CD8-positive, alpha-beta memory T cell (primary cell): ENCODE measurements at regions not wholly inside any gene's neighbourhood (a gene's known extent, or its start where the extent isn't known, plus 50 kb on each side); places are given as distances from the start of the nearest gene placed in this dataset.

Experiments
- CTCF ChIA-PET: fragments of 350-600 bp; sonication (Branson Sonifier 250); formaldehyde crosslinking; loops from one replicate; lab custom pipeline; 2021; ENCODE audit warnings: antibody characterized with exemption; lab: Charles Lee
- POLR2A ChIA-PET: fragments of 350-600 bp; sonication (Branson Sonifier 250); formaldehyde crosslinking; loops from one replicate; lab custom pipeline; 2021; ENCODE audit warnings: antibody characterized with exemption; lab: Charles Lee
- DNase-seq, 5 donors: peaks; one replicate each; pipeline versions ENCODE4 v3.0.0 to v3.0.0-alpha.2; 2020 to 2022; ENCODE audit warnings: mixed read lengths in 1 of 5
- H3K27ac ChIP-seq: one replicate; pipeline ENCODE4 v1.7.0; 2013; ENCODE audit warnings: low read depth, mild to moderate bottlenecking, low read length, moderate library complexity
- H3K27me3 ChIP-seq: 2 replicates; pipeline ENCODE4 v1.7.0; 2013; ENCODE audit warnings: low read length, mild to moderate bottlenecking; ENCODE audit not compliant: insufficient read depth, poor library complexity, severe bottlenecking
- H3K36me3 ChIP-seq: 2 replicates; pipeline ENCODE4 v1.7.0; 2013; ENCODE audit warnings: mild to moderate bottlenecking, low read length, moderate library complexity; ENCODE audit not compliant: insufficient read depth
- H3K4me1 ChIP-seq: 2 replicates; pipeline ENCODE4 v1.7.0; 2013; ENCODE audit warnings: mild to moderate bottlenecking, low read length, moderate library complexity; ENCODE audit not compliant: insufficient read depth
- H3K4me3 ChIP-seq: 2 replicates; pipeline ENCODE4 v1.7.0; 2013; ENCODE audit warnings: mild to moderate bottlenecking, low read length
- H3K9me3 ChIP-seq: 2 replicates; pipeline ENCODE4 v1.7.0; 2013; ENCODE audit warnings: mild to moderate bottlenecking, low read length
- H3K27ac Mint-ChIP-seq, 8 donors: one replicate each; pipeline ENCODE4 v1.8.0; 2020 to 2021; ENCODE audit warnings: mixed read lengths in 8 of 8, mild to moderate bottlenecking in 6 of 8, inconsistent platforms in 3 of 8, moderate library complexity in 3 of 8
- H3K27me3 Mint-ChIP-seq, 2 donors: one replicate each; pipeline ENCODE4 v1.8.0; 2020 to 2021; ENCODE audit warnings: mixed read lengths in 2 of 2, mild to moderate bottlenecking in 1 of 2, moderate library complexity in 1 of 2
- H3K36me3 Mint-ChIP-seq, 3 donors: one replicate each; pipeline ENCODE4 v1.8.0; 2020 to 2021; ENCODE audit warnings: mixed read lengths in 3 of 3, inconsistent platforms in 1 of 3, mild to moderate bottlenecking in 1 of 3
- H3K4me1 Mint-ChIP-seq, 3 donors: one replicate each; pipeline ENCODE4 v1.8.0; 2020 to 2021; ENCODE audit warnings: mixed read lengths in 3 of 3, inconsistent platforms in 1 of 3, mild to moderate bottlenecking in 1 of 3
- H3K4me3 Mint-ChIP-seq, 7 donors: one replicate each; pipeline ENCODE4 v1.8.0; 2020 to 2021; ENCODE audit warnings: mixed read lengths in 7 of 7, mild to moderate bottlenecking in 6 of 7, moderate library complexity in 4 of 7, inconsistent platforms in 2 of 7
- H3K9me3 Mint-ChIP-seq, 5 donors: one replicate each; pipeline ENCODE4 v1.8.0; 2020 to 2022; ENCODE audit warnings: mixed read lengths in 5 of 5, mild to moderate bottlenecking in 3 of 5, moderate library complexity in 2 of 5, inconsistent platforms in 1 of 5

- Histone ChIP-seq H3K9me3 (no peaks in the 10 kb centered on the region), H3K4me1 (no peaks in the 10 kb centered on the region), H3K4me3 (no peak overlapping the region), H3K27ac (no peak overlapping the region), H3K36me3 (no peaks in the 10 kb centered on the region), H3K27me3 (no peaks in the 10 kb centered on the region)
- CTCF ChIA-PET = no interaction called here
- no peak for DNase-seq
- H3K36me3 Mint-ChIP-seq = no peaks in the 10 kb centered on the region
- POLR2A ChIA-PET = no interaction called here
- H3K27me3 Mint-ChIP-seq = peaks cover 0 to 1% of the 10 kb centered on the region in 2 donors
- H3K4me1 Mint-ChIP-seq = no peaks in the 10 kb centered on the region
- no peak overlapping the region for H3K4me3 Mint-ChIP-seq
- H3K27ac Mint-ChIP-seq = no peak overlapping the region
- peaks cover 2 to 17% (median 7%) of the 10 kb centered on the region in 5 donors for H3K9me3 Mint-ChIP-seq
Observed at GRCh38 chr3:76554707-76555106, 485.2 kb upstream of the ROBO2 start.

GRCh38 chr3:76561494-76562236 is 478.2 kb upstream of the ROBO2 start:
- Mint-ChIP-seq H3K9me3 (peaks cover 2 to 12% (median 9%) of the 10 kb centered on the region in 5 donors), H3K4me3 (no peak overlapping the region), H3K4me1 (no peaks in the 10 kb centered on the region), H3K27me3 (no peaks in the 10 kb centered on the region), H3K36me3 (no peaks in the 10 kb centered on the region), H3K27ac (no peak overlapping the region)
- Histone ChIP-seq H3K9me3 (no peaks in the 10 kb centered on the region), H3K36me3 (no peaks in the 10 kb centered on the region), H3K4me3 (no peak overlapping the region), H3K4me1 (no peaks in the 10 kb centered on the region), H3K27ac (no peak overlapping the region), H3K27me3 (no peaks in the 10 kb centered on the region)
- CTCF ChIA-PET = no interaction called here
- DNase-seq = no peak
- POLR2A ChIA-PET = no interaction called here

- DNase-seq = no peak
- no peaks in the 10 kb centered on the region for H3K9me3 ChIP-seq
- no peaks in the 10 kb centered on the region for H3K36me3 Mint-ChIP-seq
- no peaks in the 10 kb centered on the region for H3K36me3 ChIP-seq
- no peaks in the 10 kb centered on the region for H3K27me3 ChIP-seq
- H3K27ac Mint-ChIP-seq = no peak overlapping the region
- H3K4me3 ChIP-seq = no peak overlapping the region
- no peaks in the 10 kb centered on the region for H3K4me1 Mint-ChIP-seq
- ChIA-PET POLR2A (no interaction called here), CTCF (no interaction called here)
- no peak overlapping the region for H3K4me3 Mint-ChIP-seq
- no peaks in the 10 kb centered on the region for H3K27me3 Mint-ChIP-seq
- H3K9me3 Mint-ChIP-seq = peaks cover 0 to 15% (median 4%) of the 10 kb centered on the region in 5 donors
- H3K27ac ChIP-seq = no peak overlapping the region
- H3K4me1 ChIP-seq = no peaks in the 10 kb centered on the region
Observed at GRCh38 chr3:76565496-76566210, 474.2 kb upstream of the ROBO2 start.

GRCh38 chr3:76566211-76566534 is 473.7 kb upstream of the ROBO2 start:
- H3K4me3 Mint-ChIP-seq = no peak overlapping the region

GRCh38 chr3:76566904-76567303 is 473.0 kb upstream of the ROBO2 start:
- H3K27ac Mint-ChIP-seq = no peak overlapping the region
- H3K9me3 Mint-ChIP-seq = peaks cover 0 to 23% (median 8%) of the 10 kb centered on the region in 5 donors
- H3K27me3 Mint-ChIP-seq = no peaks in the 10 kb centered on the region
- CTCF ChIA-PET = no interaction called here
- no peaks in the 10 kb centered on the region for H3K4me1 ChIP-seq
- no peaks in the 10 kb centered on the region for H3K9me3 ChIP-seq
- H3K4me3 ChIP-seq = no peak overlapping the region
- H3K36me3 ChIP-seq = no peaks in the 10 kb centered on the region
- POLR2A ChIA-PET = no interaction called here
- no peaks in the 10 kb centered on the region for H3K27me3 ChIP-seq
- H3K36me3 Mint-ChIP-seq = no peaks in the 10 kb centered on the region
- H3K27ac ChIP-seq = no peak overlapping the region
- H3K4me1 Mint-ChIP-seq = no peaks in the 10 kb centered on the region
- no peak for DNase-seq
- H3K4me3 Mint-ChIP-seq = no peak overlapping the region

More at GRCh38 chr3:76566211-76566534, 473.7 kb upstream of the ROBO2 start:
- no peak for DNase-seq
- Mint-ChIP-seq H3K27ac (no peak overlapping the region), H3K9me3 (peaks cover 0 to 17% (median 8%) of the 10 kb centered on the region in 5 donors), H3K36me3 (no peaks in the 10 kb centered on the region), H3K27me3 (no peaks in the 10 kb centered on the region), H3K4me1 (no peaks in the 10 kb centered on the region)
- Histone ChIP-seq H3K4me1 (no peaks in the 10 kb centered on the region), H3K36me3 (no peaks in the 10 kb centered on the region), H3K4me3 (no peak overlapping the region), H3K27me3 (no peaks in the 10 kb centered on the region), H3K27ac (no peak overlapping the region), H3K9me3 (no peaks in the 10 kb centered on the region)
- POLR2A ChIA-PET = no interaction called here
- CTCF ChIA-PET = no interaction called here

- Mint-ChIP-seq H3K36me3 (no peaks in the 10 kb centered on the region), H3K4me1 (no peaks in the 10 kb centered on the region), H3K4me3 (no peak overlapping the region), H3K27me3 (no peaks in the 10 kb centered on the region), H3K9me3 (peaks cover 3 to 25% (median 7%) of the 10 kb centered on the region in 5 donors), H3K27ac (no peak overlapping the region)
- ChIA-PET POLR2A (no interaction called here), CTCF (no interaction called here)
- Histone ChIP-seq H3K36me3 (no peaks in the 10 kb centered on the region), H3K27ac (no peak overlapping the region), H3K4me1 (no peaks in the 10 kb centered on the region), H3K27me3 (no peaks in the 10 kb centered on the region), H3K9me3 (no peaks in the 10 kb centered on the region), H3K4me3 (no peak overlapping the region)
- no peak for DNase-seq
Observed at GRCh38 chr3:76570436-76571057, 469.4 kb upstream of the ROBO2 start.

GRCh38 chr3:76576201-76576600 is 463.7 kb upstream of the ROBO2 start:
- Histone ChIP-seq H3K9me3 (no peaks in the 10 kb centered on the region), H3K27ac (no peak overlapping the region), H3K27me3 (no peaks in the 10 kb centered on the region), H3K4me3 (no peak overlapping the region), H3K4me1 (no peaks in the 10 kb centered on the region), H3K36me3 (no peaks in the 10 kb centered on the region)
- POLR2A ChIA-PET = no interaction called here
- CTCF ChIA-PET = no interaction called here
- Mint-ChIP-seq H3K4me1 (no peaks in the 10 kb centered on the region), H3K4me3 (no peak overlapping the region), H3K9me3 (peaks cover 14 to 34% (median 14%) of the 10 kb centered on the region in 5 donors), H3K27me3 (no peaks in the 10 kb centered on the region), H3K36me3 (no peaks in the 10 kb centered on the region), H3K27ac (no peak overlapping the region)
- DNase-seq = no peak

GRCh38 chr3:76582098-76582497 is 457.8 kb upstream of the ROBO2 start:
- H3K9me3 ChIP-seq = no peaks in the 10 kb centered on the region
- no peaks in the 10 kb centered on the region for H3K36me3 ChIP-seq
- peaks cover 13 to 38% (median 23%) of the 10 kb centered on the region in 5 donors for H3K9me3 Mint-ChIP-seq
- H3K27me3 ChIP-seq = no peaks in the 10 kb centered on the region
- no peaks in the 10 kb centered on the region for H3K36me3 Mint-ChIP-seq
- no peak overlapping the region for H3K27ac ChIP-seq
- no peaks in the 10 kb centered on the region for H3K27me3 Mint-ChIP-seq
- H3K4me1 ChIP-seq = no peaks in the 10 kb centered on the region
- POLR2A ChIA-PET = no interaction called here
- H3K27ac Mint-ChIP-seq = no peak overlapping the region
- DNase-seq = no peak
- H3K4me3 Mint-ChIP-seq = no peak overlapping the region
- no peaks in the 10 kb centered on the region for H3K4me1 Mint-ChIP-seq
- H3K4me3 ChIP-seq = no peak overlapping the region
- CTCF ChIA-PET = no interaction called here
